HL-60 (cell line): ENCODE measurements at regions not wholly inside any gene's neighbourhood (a gene's known extent, or its start where the extent isn't known, plus 50 kb on each side); places are given as distances from the start of the nearest gene placed in this dataset.

Experiments
- DNase-seq, 2 experiments: peaks; one replicate each; pipeline ENCODE4 v3.0.0-alpha.2; 2010 to 2020; ENCODE audit warnings: low read depth in 1 of 2, low spot score in 1 of 2
- H3K27ac ChIP-seq: fragments of 250-450 bp; sonication (Bioruptor Pico); replicated peaks from 2 replicates; pipeline ENCODE4 v1.5.1; 2020; ENCODE audit warnings: mild to moderate bottlenecking, moderate library complexity
- H3K27me3 ChIP-seq: fragments of 250-450 bp; sonication (Bioruptor Pico); 2 replicates; pipeline ENCODE4 v1.5.1; 2021; ENCODE audit warnings: mild to moderate bottlenecking, moderate library complexity; ENCODE audit not compliant: insufficient read depth, poor library complexity, severe bottlenecking
- H3K4me3 ChIP-seq: replicated peaks from 2 replicates; pipeline ENCODE4 v1.5.1; 2011; ENCODE audit warnings: mild to moderate bottlenecking, control low read depth, low read length; ENCODE audit not compliant: insufficient read depth
- CTCF ChIP-seq: IDR thresholded peaks from one replicate; pipeline ENCODE4 v1.5.1; 2011; ENCODE audit warnings: low read length, control low read depth, inconsistent platforms; ENCODE audit not compliant: insufficient read depth
- GABPA ChIP-seq: IDR thresholded peaks from 2 replicates; pipeline ENCODE4 v1.6.1; 2012; ENCODE audit warnings: low read depth
- POLR2AphosphoS5 ChIP-seq: IDR thresholded peaks from 2 replicates; pipeline ENCODE4 v1.6.1; 2012; ENCODE audit warnings: low read depth
- REST ChIP-seq: IDR thresholded peaks from 2 replicates; pipeline ENCODE4 v1.6.1; 2012; ENCODE audit warnings: low read depth; ENCODE audit not compliant: insufficient replicate concordance
- SPI1 ChIP-seq: IDR thresholded peaks from 2 replicates; pipeline ENCODE4 v1.6.1; 2012; ENCODE audit warnings: low read depth, mild to moderate bottlenecking, borderline replicate concordance

- Histone ChIP-seq H3K27ac (no peak overlapping the region), H3K27me3 (no peaks in the 10 kb centered on the region), H3K4me3 (no peak overlapping the region)
- DNase-seq, result no peak
- no peak for TF ChIP-seq CTCF
- TF ChIP-seq SPI1, result no peak
- TF ChIP-seq GABPA, result no peak
- TF ChIP-seq POLR2AphosphoS5, result no peak
- TF ChIP-seq REST, result no peak
Observed at GRCh38 chr10:56745490-56745889, 384.4 kb upstream of the ZWINT start.

GRCh38 chr10:56728349-56728748 is 367.3 kb upstream of the ZWINT start:
- no peak for DNase-seq
- H3K27me3 ChIP-seq, result no peaks in the 10 kb centered on the region
- no peak overlapping the region for H3K4me3 ChIP-seq
- TF ChIP-seq REST (no peak), POLR2AphosphoS5 (no peak), CTCF (no peak), GABPA (no peak), SPI1 (no peak)
- no peak overlapping the region for H3K27ac ChIP-seq

GRCh38 chr10:56722912-56723311 is 361.9 kb upstream of the ZWINT start:
- TF ChIP-seq POLR2AphosphoS5 (no peak), GABPA (no peak), REST (no peak)
- no peak overlapping the region for H3K4me3 ChIP-seq
- H3K27me3 ChIP-seq, result no peaks in the 10 kb centered on the region
- H3K27ac ChIP-seq, result no peak overlapping the region
- no peak for DNase-seq

- no peak for DNase-seq
- no peaks in the 10 kb centered on the region for H3K27me3 ChIP-seq
- TF ChIP-seq GABPA (no peak), SPI1 (no peak), REST (no peak), POLR2AphosphoS5 (no peak), CTCF (no peak)
- H3K27ac ChIP-seq, result no peak overlapping the region
- H3K4me3 ChIP-seq, result no peak overlapping the region
Observed at GRCh38 chr10:56715262-56715661, 354.2 kb upstream of the ZWINT start.
